B cell (primary cell): ENCODE measurements at regions not wholly inside any gene's neighbourhood (a gene's known extent, or its start where the extent isn't known, plus 50 kb on each side); places are given as distances from the start of the nearest gene placed in this dataset.

Experiments
- ATAC-seq: fragments of 200-7000 bp; cut with Tn5 transposase; one replicate; pipeline ENCODE4 v1.10.0; 2021; ENCODE audit warnings: low read depth, mild to moderate bottlenecking, moderate number of reproducible peaks, moderate library complexity
- CTCF ChIA-PET: fragments of 350-600 bp; sonication (Branson Sonifier 250); formaldehyde crosslinking; loops from one replicate; lab custom pipeline; 2021; ENCODE audit warnings: antibody characterized with exemption, inconsistent platforms; lab: Charles Lee
- POLR2A ChIA-PET: fragments of 350-600 bp; sonication (Branson Sonifier 250); formaldehyde crosslinking; loops from one replicate; lab custom pipeline; 2021; ENCODE audit warnings: antibody characterized with exemption; lab: Charles Lee
- DNase-seq: peaks from one replicate; pipeline ENCODE4 v3.0.0; 2013
- H2AFZ ChIP-seq: 2 replicates; pipeline ENCODE4 v1.6.1; 2012; ENCODE audit warnings: mild to moderate bottlenecking, low read depth, low read length; ENCODE audit not compliant: insufficient read depth, poor library complexity, severe bottlenecking
- H3K27ac ChIP-seq, 2 donors: 1 replicate in 1 of 2; 2 replicates in 1 of 2; pipeline ENCODE4 v1.5.1; 2012 to 2013; ENCODE audit warnings: low read length in 2 of 2, mild to moderate bottlenecking in 2 of 2, moderate library complexity in 1 of 2
- H3K27me3 ChIP-seq, 4 experiments: fragments of 200-600 bp in 1 of 4; sonication (generic) in 1 of 4; replicated peaks in 1 of 4; 1 replicate in 2 of 4; 2 replicates in 2 of 4; pipeline versions ENCODE4 v1.6.1 to v1.7.0; 2013 to 2016; ENCODE audit warnings: low read length in 3 of 4, mild to moderate bottlenecking in 2 of 4, mixed read lengths in 1 of 4, moderate library complexity in 1 of 4; ENCODE audit not compliant: insufficient read depth in 4 of 4, control insufficient read depth in 3 of 4; ENCODE audit errors: control extremely low read depth in 1 of 4
- H3K36me3 ChIP-seq, 2 experiments: replicated peaks in 1 of 2; 1 replicate in 1 of 2; 2 replicates in 1 of 2; pipeline versions ENCODE4 v1.6.1 to v1.7.1; 2013; ENCODE audit warnings: low read length in 1 of 2; ENCODE audit not compliant: insufficient read depth in 2 of 2, control insufficient read depth in 1 of 2; ENCODE audit errors: control extremely low read depth in 1 of 2, extremely low read depth in 1 of 2
- H3K4me1 ChIP-seq, 2 donors: fragments of 200-600 bp in 1 of 2; sonication (generic) in 1 of 2; 1 replicate in 1 of 2; 2 replicates in 1 of 2; pipeline versions ENCODE4 v1.5.1 to v1.6.1; 2013 to 2017; ENCODE audit warnings: low read length in 2 of 2; ENCODE audit not compliant: control insufficient read depth in 2 of 2, insufficient read depth in 2 of 2
- H3K4me2 ChIP-seq: replicated peaks from 2 replicates; pipeline ENCODE3; 2012; ENCODE audit warnings: mild to moderate bottlenecking, low read depth, low read length; ENCODE audit not compliant: poor library complexity, severe bottlenecking
- H3K4me3 ChIP-seq, 5 experiments: fragments of 200-600 bp in 1 of 5; sonication (generic) in 1 of 5; 1 replicate in 3 of 5; 2 replicates in 2 of 5; pipeline versions ENCODE4 v1.5.1 to v1.7.0; 2011 to 2016; ENCODE audit warnings: low read length in 4 of 5, mild to moderate bottlenecking in 4 of 5, low read depth in 2 of 5, control low read depth in 1 of 5, moderate library complexity in 1 of 5; ENCODE audit not compliant: insufficient read depth in 1 of 5; ENCODE audit errors: control extremely low read depth in 1 of 5, extremely low read depth in 1 of 5
- H3K79me2 ChIP-seq: fragments of 200-600 bp; sonication (generic); one replicate; pipeline ENCODE4 v1.6.0; 2016; ENCODE audit warnings: low read length; ENCODE audit not compliant: control insufficient read depth, insufficient read depth
- H3K9ac ChIP-seq: fragments of 200-600 bp; sonication (generic); 2 replicates; pipeline ENCODE4 v1.6.1; 2017; ENCODE audit warnings: mild to moderate bottlenecking, low read length, moderate library complexity
- H3K9me3 ChIP-seq, 3 donors: one replicate each; pipeline versions ENCODE4 v1.6.1 to v1.7.1; 2013; ENCODE audit warnings: low read length in 2 of 3; ENCODE audit not compliant: control insufficient read depth in 2 of 3, insufficient read depth in 1 of 3; ENCODE audit errors: control extremely low read depth in 1 of 3
- H4K20me1 ChIP-seq: 2 replicates; pipeline ENCODE4 v1.6.0; 2012; ENCODE audit warnings: mild to moderate bottlenecking, low read length; ENCODE audit not compliant: insufficient read depth, control insufficient read depth, poor library complexity, severe bottlenecking
- H3K27ac Mint-ChIP-seq: one replicate; pipeline ENCODE4 v1.8.0; 2021; ENCODE audit warnings: mixed read lengths
- H3K27me3 Mint-ChIP-seq: one replicate; pipeline ENCODE4 v1.8.0; 2021; ENCODE audit warnings: mixed read lengths
- H3K4me1 Mint-ChIP-seq: one replicate; pipeline ENCODE4 v1.8.0; 2021; ENCODE audit warnings: mixed read lengths
- H3K4me3 Mint-ChIP-seq: one replicate; pipeline ENCODE4 v1.8.0; 2021; ENCODE audit warnings: mixed read lengths
- H3K9me3 Mint-ChIP-seq: one replicate; pipeline ENCODE4 v1.8.0; 2022; ENCODE audit warnings: mixed read lengths; ENCODE audit not compliant: insufficient read depth
- EZH2 ChIP-seq: IDR thresholded peaks from 2 replicates; pipeline ENCODE4 v1.6.1; 2012; ENCODE audit warnings: borderline replicate concordance, low read depth, mild to moderate bottlenecking, moderate library complexity, low read length; ENCODE audit not compliant: insufficient read depth, poor library complexity, severe bottlenecking
- WGBS: methylation state at CpG from one replicate; pipeline ENCODE4 v1.1.5; 2013; ENCODE audit warnings: missing lambda C conversion rate; ENCODE audit not compliant: insufficient coverage; 5-methylcytosine and 5-hydroxymethylcytosine counted together
- intact Hi-C: fragments of 100-400 bp; cut with micrococcal nuclease; formaldehyde crosslinking; loops from one replicate; pipeline ENCODE4 v1.10.0; 2022
- TF ChIP-seq, protein P1 (sequence below): fragments of 200-600 bp; IDR thresholded peaks from one replicate; pipeline ENCODE4 v1.8.0; 2022; ENCODE audit warnings: antibody characterized with exemption, mild to moderate bottlenecking

DNA sequence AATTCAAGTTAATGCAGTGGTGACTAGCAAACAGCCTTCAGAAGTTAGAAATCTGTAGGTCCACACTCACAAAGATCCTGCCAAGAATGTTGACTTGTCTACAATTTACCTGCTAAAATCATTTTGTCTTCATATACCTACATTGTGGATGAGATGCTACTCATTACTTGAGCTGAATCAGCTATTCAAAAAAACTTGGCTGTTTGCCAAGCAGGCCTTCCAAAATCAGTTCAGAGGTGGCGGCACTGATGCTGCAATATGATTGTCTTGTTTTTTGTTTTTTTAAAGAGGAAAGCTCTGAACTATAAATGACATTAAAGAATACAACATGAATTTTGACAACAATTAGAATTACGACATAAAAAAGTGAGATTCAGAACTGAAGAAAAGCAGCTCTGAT, 354.7 kb upstream of the KHDRBS2 start:
- no peak overlapping the region for H2AFZ ChIP-seq
- H3K27ac ChIP-seq, result no peak overlapping the region
- Mint-ChIP-seq H3K27me3 (no peaks in the 10 kb centered on the region), H3K9me3 (peaks cover 3% of the 10 kb centered on the region), H3K4me1 (no peaks in the 10 kb centered on the region), H3K4me3 (no peak overlapping the region), H3K27ac (no peak overlapping the region)
- ChIA-PET POLR2A (no interaction called here), CTCF (interaction anchor here (1.5 kb wide), 1 partner anchor 10 kb away, joined by 4 read pairs; no protein-coding TSS in a partner anchor)
- no peak overlapping the region for H3K4me2 ChIP-seq
- TF ChIP-seq, protein P1, sequence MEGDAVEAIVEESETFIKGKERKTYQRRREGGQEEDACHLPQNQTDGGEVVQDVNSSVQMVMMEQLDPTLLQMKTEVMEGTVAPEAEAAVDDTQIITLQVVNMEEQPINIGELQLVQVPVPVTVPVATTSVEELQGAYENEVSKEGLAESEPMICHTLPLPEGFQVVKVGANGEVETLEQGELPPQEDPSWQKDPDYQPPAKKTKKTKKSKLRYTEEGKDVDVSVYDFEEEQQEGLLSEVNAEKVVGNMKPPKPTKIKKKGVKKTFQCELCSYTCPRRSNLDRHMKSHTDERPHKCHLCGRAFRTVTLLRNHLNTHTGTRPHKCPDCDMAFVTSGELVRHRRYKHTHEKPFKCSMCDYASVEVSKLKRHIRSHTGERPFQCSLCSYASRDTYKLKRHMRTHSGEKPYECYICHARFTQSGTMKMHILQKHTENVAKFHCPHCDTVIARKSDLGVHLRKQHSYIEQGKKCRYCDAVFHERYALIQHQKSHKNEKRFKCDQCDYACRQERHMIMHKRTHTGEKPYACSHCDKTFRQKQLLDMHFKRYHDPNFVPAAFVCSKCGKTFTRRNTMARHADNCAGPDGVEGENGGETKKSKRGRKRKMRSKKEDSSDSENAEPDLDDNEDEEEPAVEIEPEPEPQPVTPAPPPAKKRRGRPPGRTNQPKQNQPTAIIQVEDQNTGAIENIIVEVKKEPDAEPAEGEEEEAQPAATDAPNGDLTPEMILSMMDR, result no peak
- no peak for TF ChIP-seq EZH2
- intact Hi-C loops, result no loop called here
- no peaks in the 10 kb centered on the region for H3K36me3 ChIP-seq
- ATAC-seq (no peak), DNase-seq (no peak)
- H3K4me1 ChIP-seq, result no peaks in the 10 kb centered on the region
- H3K9me3 ChIP-seq, result peaks cover 0 to 5% (median 2%) of the 10 kb centered on the region in 3 donors
- no peaks in the 10 kb centered on the region for H3K79me2 ChIP-seq
- H3K27me3 ChIP-seq, result no peaks in the 10 kb centered on the region
- H3K9ac ChIP-seq, result no peak overlapping the region
- H3K4me3 ChIP-seq, result no peak overlapping the region
- no CpG with 5 or more reads among the region's 2 CpGs for WGBS
- H4K20me1 ChIP-seq, result no peaks in the 10 kb centered on the region

DNA sequence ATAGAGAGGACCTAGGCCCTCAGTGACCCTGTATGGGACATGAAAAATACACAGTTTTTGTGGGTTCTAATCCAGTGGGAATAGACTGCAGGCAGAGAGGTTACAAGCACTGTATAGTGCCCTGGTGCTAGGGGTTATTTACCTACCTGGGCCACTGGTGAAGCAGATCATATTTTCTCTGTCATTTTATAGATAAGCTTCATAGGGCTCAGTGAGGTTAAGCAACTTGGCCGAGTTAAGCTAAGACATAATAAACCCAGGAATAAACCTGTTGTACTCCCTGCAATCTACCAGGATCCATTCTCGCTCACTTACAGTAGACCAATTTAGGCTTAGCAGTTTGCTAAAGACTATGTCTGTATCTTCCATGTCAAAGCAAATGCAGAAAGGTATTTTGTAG, 340.6 kb upstream of the KHDRBS2 start:
- H3K4me1 ChIP-seq, result no peaks in the 10 kb centered on the region
- no peaks in the 10 kb centered on the region for H3K4me1 Mint-ChIP-seq

More for the DNA sequence above, 340.6 kb upstream of the KHDRBS2 start:
- DNase-seq, result no peak
- ChIA-PET CTCF (no interaction called here), POLR2A (no interaction called here)
- no peak for ATAC-seq
- H3K9me3 Mint-ChIP-seq, result no peaks in the 10 kb centered on the region
- Histone ChIP-seq H3K79me2 (no peaks in the 10 kb centered on the region), H4K20me1 (no peaks in the 10 kb centered on the region), H3K9ac (no peak overlapping the region), H3K9me3 (no peaks in the 10 kb centered on the region), H3K27ac (no peak overlapping the region), H3K36me3 (no peaks in the 10 kb centered on the region), H3K4me2 (no peak overlapping the region), H3K4me3 (no peak overlapping the region), H3K27me3 (no peaks in the 10 kb centered on the region), H2AFZ (no peak overlapping the region)
- no peak overlapping the region for H3K4me3 Mint-ChIP-seq
- intact Hi-C loops, result no loop called here
- no peak for TF ChIP-seq EZH2
- TF ChIP-seq, protein P1, result no peak
- H3K27me3 Mint-ChIP-seq, result no peaks in the 10 kb centered on the region
- no peak overlapping the region for H3K27ac Mint-ChIP-seq
- WGBS, result 80% methylated on average over 1 of the region's 2 CpGs
